ENCODE measurements at regions not wholly inside any gene's neighbourhood (a gene's known extent, or its start where the extent isn't known, plus 50 kb on each side); places are given as distances from the start of the nearest gene placed in this dataset.
"Not testable (repeated sequence)": the region's sequence is repeated elsewhere in the genome, so short reads cannot be mapped to it uniquely, and the experiment has no call there.

GRCh38 chr5:87132696-87133095 lies 135.0 kb upstream of the RASA1 start:
- Histone ChIP-seq H3K9ac (ENCODE audit: low read length) (no peak overlapping the region), H3K9me2 (replicated peaks; ENCODE audit: insufficient read depth, low read length) (no peaks in the 10 kb centered on the region), H3K27me3 (ENCODE audit: low read length) (no peaks in the 10 kb centered on the region), H3K36me3 (ENCODE audit: low read length) (no peaks in the 10 kb centered on the region), H4K20me1 (ENCODE audit: low read depth, low read length) (no peaks in the 10 kb centered on the region), H3K4me3 (ENCODE audit: insufficient read depth, low read length, poor library complexity, severe bottlenecking) (no peak overlapping the region), H3K79me2 (ENCODE audit: insufficient read depth, low read length) (no peaks in the 10 kb centered on the region), H3K9me3 (ENCODE audit: insufficient read depth, low read length) (no peaks in the 10 kb centered on the region), H2AFZ (ENCODE audit: low read depth, low read length, severe bottlenecking) (no peak overlapping the region), H3F3A (ENCODE audit: insufficient read depth) (no peaks in the 10 kb centered on the region), H3K4me2 (ENCODE audit: low read depth, low read length, poor library complexity, severe bottlenecking) (no peak overlapping the region), H3K27ac (ENCODE audit: low read depth, low read length) (no peak overlapping the region)
- TF ChIP-seq CTCF (IDR thresholded peaks at IDR 0.05; ENCODE audit: insufficient read depth, low read length, poor library complexity, severe bottlenecking) (no peak), EZH2phosphoT487 (conservative IDR thresholded peaks at IDR 0.05; ENCODE audit: low read length) (no peak)

GRCh38 chr5:87134513-87134912 lies 133.2 kb upstream of the RASA1 start:
- H3K4me2 ChIP-seq (ENCODE audit: low read depth, low read length, poor library complexity, severe bottlenecking); H3K9me3 ChIP-seq (ENCODE audit: insufficient read depth, low read length); H3F3A ChIP-seq (ENCODE audit: insufficient read depth); H3K36me3 ChIP-seq (ENCODE audit: low read length); H3K9me2 ChIP-seq (replicated peaks; ENCODE audit: insufficient read depth, low read length); H3K27me3 ChIP-seq (ENCODE audit: low read length); H3K4me3 ChIP-seq (ENCODE audit: insufficient read depth, low read length, poor library complexity, severe bottlenecking); H3K9ac ChIP-seq (ENCODE audit: low read length); H3K79me2 ChIP-seq (ENCODE audit: insufficient read depth, low read length); H4K20me1 ChIP-seq (ENCODE audit: low read depth, low read length); H3K27ac ChIP-seq (ENCODE audit: low read depth, low read length); H2AFZ ChIP-seq (ENCODE audit: low read depth, low read length, severe bottlenecking): not testable (repeated sequence)

- Histone ChIP-seq H3K9me3 (ENCODE audit: insufficient read depth, low read length) (no peaks in the 10 kb centered on the region), H3K27ac (ENCODE audit: low read depth, low read length) (no peak overlapping the region), H4K20me1 (ENCODE audit: low read depth, low read length) (no peaks in the 10 kb centered on the region), H3K79me2 (ENCODE audit: insufficient read depth, low read length) (no peaks in the 10 kb centered on the region), H3K9me2 (replicated peaks; ENCODE audit: insufficient read depth, low read length) (no peaks in the 10 kb centered on the region), H3K9ac (ENCODE audit: low read length) (no peak overlapping the region), H3K36me3 (ENCODE audit: low read length) (no peaks in the 10 kb centered on the region), H2AFZ (ENCODE audit: low read depth, low read length, severe bottlenecking) (no peak overlapping the region), H3F3A (ENCODE audit: insufficient read depth) (no peaks in the 10 kb centered on the region), H3K4me2 (ENCODE audit: low read depth, low read length, poor library complexity, severe bottlenecking) (no peak overlapping the region), H3K4me3 (ENCODE audit: insufficient read depth, low read length, poor library complexity, severe bottlenecking) (no peak overlapping the region), H3K27me3 (ENCODE audit: low read length) (no peaks in the 10 kb centered on the region)
- TF ChIP-seq CTCF (IDR thresholded peaks at IDR 0.05; ENCODE audit: insufficient read depth, low read length, poor library complexity, severe bottlenecking) = no peak
- no peak for TF ChIP-seq EZH2phosphoT487 (conservative IDR thresholded peaks at IDR 0.05; ENCODE audit: low read length)
Measured at GRCh38 chr5:87136096-87136495, 131.6 kb upstream of the RASA1 start.

- no peaks in the 10 kb centered on the region for H3K36me3 ChIP-seq (ENCODE audit: low read length)
- H3F3A ChIP-seq (ENCODE audit: insufficient read depth) = no peaks in the 10 kb centered on the region
- no peak overlapping the region for H3K27ac ChIP-seq (ENCODE audit: low read depth, low read length)
- no peaks in the 10 kb centered on the region for H4K20me1 ChIP-seq (ENCODE audit: low read depth, low read length)
- H3K9me3 ChIP-seq (ENCODE audit: insufficient read depth, low read length) = no peaks in the 10 kb centered on the region
- H3K9ac ChIP-seq (ENCODE audit: low read length) = no peak overlapping the region
- no peaks in the 10 kb centered on the region for H3K9me2 ChIP-seq (replicated peaks; ENCODE audit: insufficient read depth, low read length)
- no peak overlapping the region for H2AFZ ChIP-seq (ENCODE audit: low read depth, low read length, severe bottlenecking)
- no peak overlapping the region for H3K4me3 ChIP-seq (ENCODE audit: insufficient read depth, low read length, poor library complexity, severe bottlenecking)
- no peaks in the 10 kb centered on the region for H3K79me2 ChIP-seq (ENCODE audit: insufficient read depth, low read length)
- TF ChIP-seq CTCF (IDR thresholded peaks at IDR 0.05; ENCODE audit: insufficient read depth, low read length, poor library complexity, severe bottlenecking) (no peak), EZH2phosphoT487 (conservative IDR thresholded peaks at IDR 0.05; ENCODE audit: low read length) (no peak)
- no peak overlapping the region for H3K4me2 ChIP-seq (ENCODE audit: low read depth, low read length, poor library complexity, severe bottlenecking)
- no peaks in the 10 kb centered on the region for H3K27me3 ChIP-seq (ENCODE audit: low read length)
Measured at GRCh38 chr5:87136733-87137132, 130.9 kb upstream of the RASA1 start.
